ENCODE measurements at regions not wholly inside any gene's neighbourhood (a gene's known extent, or its start where the extent isn't known, plus 50 kb on each side); places are given as distances from the start of the nearest gene placed in this dataset.
"Not testable (repeated sequence)": the region's sequence is repeated elsewhere in the genome, so short reads cannot be mapped to it uniquely, and the experiment has no call there.

GRCh38 chr2:220377482-220378155 is 750.2 kb downstream of the SLC4A3 start:
- H3K4me1 ChIP-seq, result no peaks in the 10 kb centered on the region
- intact Hi-C loops (cut with DNase I; ENCODE audit: low total_unique reads), result no loop called here
- no peaks in the 10 kb centered on the region for H3K27me3 ChIP-seq
- no peaks in the 10 kb centered on the region for H3K36me3 ChIP-seq
- no peak overlapping the region for H3K27ac ChIP-seq
- no peak for TF ChIP-seq POLR2A (IDR thresholded peaks at IDR 0.05)
- TF ChIP-seq, protein P1, sequence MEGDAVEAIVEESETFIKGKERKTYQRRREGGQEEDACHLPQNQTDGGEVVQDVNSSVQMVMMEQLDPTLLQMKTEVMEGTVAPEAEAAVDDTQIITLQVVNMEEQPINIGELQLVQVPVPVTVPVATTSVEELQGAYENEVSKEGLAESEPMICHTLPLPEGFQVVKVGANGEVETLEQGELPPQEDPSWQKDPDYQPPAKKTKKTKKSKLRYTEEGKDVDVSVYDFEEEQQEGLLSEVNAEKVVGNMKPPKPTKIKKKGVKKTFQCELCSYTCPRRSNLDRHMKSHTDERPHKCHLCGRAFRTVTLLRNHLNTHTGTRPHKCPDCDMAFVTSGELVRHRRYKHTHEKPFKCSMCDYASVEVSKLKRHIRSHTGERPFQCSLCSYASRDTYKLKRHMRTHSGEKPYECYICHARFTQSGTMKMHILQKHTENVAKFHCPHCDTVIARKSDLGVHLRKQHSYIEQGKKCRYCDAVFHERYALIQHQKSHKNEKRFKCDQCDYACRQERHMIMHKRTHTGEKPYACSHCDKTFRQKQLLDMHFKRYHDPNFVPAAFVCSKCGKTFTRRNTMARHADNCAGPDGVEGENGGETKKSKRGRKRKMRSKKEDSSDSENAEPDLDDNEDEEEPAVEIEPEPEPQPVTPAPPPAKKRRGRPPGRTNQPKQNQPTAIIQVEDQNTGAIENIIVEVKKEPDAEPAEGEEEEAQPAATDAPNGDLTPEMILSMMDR (IDR thresholded peaks at IDR 0.05), result no peak
- H3K4me3 ChIP-seq, result no peak overlapping the region
- no peak for DNase-seq
- no peaks in the 10 kb centered on the region for H3K9me3 ChIP-seq

DNA sequence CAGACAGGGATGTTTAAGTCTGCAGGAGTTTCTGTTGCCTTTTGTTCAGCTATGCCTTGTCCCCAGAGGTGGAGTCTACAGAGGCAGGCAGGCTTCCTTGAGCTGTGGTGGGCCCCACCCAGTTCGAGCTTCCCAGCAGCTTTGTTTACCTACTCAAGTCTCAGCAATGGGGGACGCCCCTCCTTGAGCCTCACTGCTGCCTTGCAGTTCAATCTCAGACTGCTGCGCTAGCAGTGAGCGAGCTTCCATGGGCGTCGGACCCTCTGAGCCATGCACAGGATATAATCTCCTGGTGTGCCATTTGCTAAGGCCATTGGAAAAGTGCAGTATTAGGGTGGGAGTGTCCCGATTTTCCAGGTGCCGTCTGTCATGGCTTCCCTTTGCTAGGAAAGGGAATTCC is 760.3 kb downstream of the SLC4A3 start:
- intact Hi-C loops (cut with DNase I; ENCODE audit: low total_unique reads); DNase-seq; H3K4me3 ChIP-seq; H3K4me1 ChIP-seq; H3K27me3 ChIP-seq; H3K27ac ChIP-seq; H3K9me3 ChIP-seq; H3K36me3 ChIP-seq: not testable (repeated sequence)

- Histone ChIP-seq H3K27ac (no peak overlapping the region), H3K9me3 (no peaks in the 10 kb centered on the region), H3K27me3 (no peaks in the 10 kb centered on the region), H3K36me3 (no peaks in the 10 kb centered on the region), H3K4me3 (no peak overlapping the region), H3K4me1 (no peaks in the 10 kb centered on the region)
- intact Hi-C loops (cut with DNase I; ENCODE audit: low total_unique reads), result no loop called here
- DNase-seq, result no peak
- TF ChIP-seq, protein P1 (IDR thresholded peaks at IDR 0.05), result no peak
- no peak for TF ChIP-seq POLR2A (IDR thresholded peaks at IDR 0.05)
Measured at GRCh38 chr2:220393711-220394110, 766.3 kb downstream of the SLC4A3 start.

DNA sequence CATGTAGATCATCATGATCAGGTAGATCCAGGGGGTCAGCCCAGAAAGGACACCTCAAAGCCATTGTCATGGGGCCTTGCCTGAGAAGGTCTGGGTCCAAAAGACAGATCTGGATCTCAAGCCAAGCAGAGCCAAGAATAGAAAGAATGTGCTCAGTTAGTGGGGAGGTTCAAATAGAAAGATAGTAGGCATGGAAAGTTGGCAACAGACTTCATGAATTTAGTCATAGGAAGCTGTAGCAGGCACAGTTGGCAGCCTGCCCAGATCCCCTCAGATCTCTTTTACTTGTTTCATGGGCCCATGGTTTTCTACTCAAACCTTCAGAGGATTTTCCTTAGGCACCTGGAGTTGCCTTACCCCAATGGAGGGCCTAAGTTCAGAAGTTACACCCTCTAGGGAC is 767.0 kb downstream of the SLC4A3 start:
- Histone ChIP-seq H3K9me3 (no peaks in the 10 kb centered on the region), H3K4me1 (no peaks in the 10 kb centered on the region), H3K36me3 (no peaks in the 10 kb centered on the region), H3K27ac (no peak overlapping the region), H3K27me3 (no peaks in the 10 kb centered on the region), H3K4me3 (no peak overlapping the region)
- peak in 1 of 2 donors; percentile 25 for DNase-seq
- TF ChIP-seq, protein P1 (IDR thresholded peaks at IDR 0.05), result no peak
- no peak for TF ChIP-seq POLR2A (IDR thresholded peaks at IDR 0.05)
- intact Hi-C loops (cut with DNase I; ENCODE audit: low total_unique reads), result no loop called here

GRCh38 chr2:220396287-220396686 is 768.9 kb downstream of the SLC4A3 start:
- no peaks in the 10 kb centered on the region for H3K27me3 ChIP-seq
- no peaks in the 10 kb centered on the region for H3K36me3 ChIP-seq
- no peak overlapping the region for H3K4me3 ChIP-seq
- no peak for TF ChIP-seq POLR2A (IDR thresholded peaks at IDR 0.05)
- TF ChIP-seq, protein P1 (IDR thresholded peaks at IDR 0.05), result no peak
- intact Hi-C loops (cut with DNase I; ENCODE audit: low total_unique reads), result no loop called here
- no peaks in the 10 kb centered on the region for H3K9me3 ChIP-seq
- H3K27ac ChIP-seq, result no peak overlapping the region
- DNase-seq, result no peak
- H3K4me1 ChIP-seq, result no peaks in the 10 kb centered on the region

DNA sequence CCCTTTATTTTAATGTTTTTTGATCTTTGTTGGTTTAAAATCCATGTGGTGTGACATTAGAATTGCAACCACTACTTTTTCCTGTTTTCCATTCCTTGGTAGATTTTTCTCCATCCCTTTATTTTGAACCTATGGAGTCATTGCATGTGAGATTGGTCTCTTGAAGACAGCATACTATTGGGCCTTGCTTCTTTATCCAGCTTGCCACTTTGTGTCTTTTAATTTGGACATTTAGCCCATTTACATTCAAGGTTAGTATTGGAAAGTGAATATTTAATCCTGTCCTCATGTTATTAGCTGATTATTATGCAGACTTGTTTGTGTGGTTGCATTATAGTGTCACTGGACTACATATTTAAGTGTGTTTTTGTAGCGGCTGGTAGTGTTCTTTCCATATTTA is 782.9 kb downstream of the SLC4A3 start:
- intact Hi-C loops (cut with DNase I; ENCODE audit: low total_unique reads), result no loop called here
- no peak for DNase-seq
- no peaks in the 10 kb centered on the region for H3K36me3 ChIP-seq
- H3K27ac ChIP-seq, result no peak overlapping the region
- no peaks in the 10 kb centered on the region for H3K27me3 ChIP-seq
- no peaks in the 10 kb centered on the region for H3K9me3 ChIP-seq
- H3K4me3 ChIP-seq, result no peak overlapping the region
- TF ChIP-seq, protein P1 (IDR thresholded peaks at IDR 0.05), result no peak
- no peak for TF ChIP-seq POLR2A (IDR thresholded peaks at IDR 0.05)
- H3K4me1 ChIP-seq, result no peaks in the 10 kb centered on the region
